NCI-H146 treated with DMSO at 0.1 percent for 48 hours (cell line): ENCODE measurements at regions not wholly inside any gene's neighbourhood (a gene's known extent, or its start where the extent isn't known, plus 50 kb on each side); places are given as distances from the start of the nearest gene placed in this dataset.
A peak's percentile ranks its signal among the peaks of the same experiment; 100 is the strongest.
"Not testable (repeated sequence)": the region's sequence is repeated elsewhere in the genome, so short reads cannot be mapped to it uniquely, and the experiment has no call there.

Source experiments
- DNase-seq: peaks from one replicate; lab custom pipeline; 2025; ENCODE audit not compliant: unreplicated experiment; lab: John Stamatoyannopoulos, UW

- no peak for DNase-seq
Observed at GRCh38 chr10:20658158-20658557, 239.0 kb downstream of the NEBL start.

- DNase-seq, result no peak
Observed at GRCh38 chr10:20656886-20657285, 240.2 kb downstream of the NEBL start.

- DNase-seq, result not testable (repeated sequence)
Observed at GRCh38 chr10:20652424-20652823, 244.7 kb downstream of the NEBL start.

GRCh38 chr10:20648263-20648874 is 248.7 kb downstream of the NEBL start:
- no peak for DNase-seq

- no peak for DNase-seq
Observed at GRCh38 chr10:20647756-20648155, 249.4 kb downstream of the NEBL start.

- no peak for DNase-seq
Observed at GRCh38 chr10:20644421-20644820, 252.7 kb downstream of the NEBL start.

GRCh38 chr10:20641605-20642004 is 255.5 kb downstream of the NEBL start:
- no peak for DNase-seq

GRCh38 chr10:20635570-20635969 is 261.5 kb downstream of the NEBL start:
- DNase-seq, result no peak

- DNase-seq, result no peak
Observed at GRCh38 chr10:20634839-20635238, 262.3 kb downstream of the NEBL start.

GRCh38 chr10:20633714-20634113 is 263.4 kb downstream of the NEBL start:
- no peak for DNase-seq

GRCh38 chr10:20632696-20633095 is 264.4 kb downstream of the NEBL start:
- DNase-seq, result no peak

- no peak for DNase-seq
Observed at GRCh38 chr10:20631229-20631628, 265.9 kb downstream of the NEBL start.

- DNase-seq, result no peak
Observed at GRCh38 chr10:20630092-20630643, 266.9 kb downstream of the NEBL start.

- no peak for DNase-seq
Observed at GRCh38 chr10:20627946-20628507, 269.1 kb downstream of the NEBL start.

- no peak for DNase-seq
Observed at GRCh38 chr10:20627087-20627486, 270.0 kb downstream of the NEBL start.

GRCh38 chr10:20625868-20626267 is 271.2 kb downstream of the NEBL start:
- DNase-seq, result no peak

GRCh38 chr10:20624642-20625041 is 272.5 kb downstream of the NEBL start:
- DNase-seq, result no peak

- no peak for DNase-seq
Observed at GRCh38 chr10:20623546-20623945, 273.6 kb downstream of the NEBL start.

GRCh38 chr10:20622531-20623211 is 274.4 kb downstream of the NEBL start:
- peak; percentile 91 for DNase-seq

GRCh38 chr10:20620981-20621380 is 276.1 kb downstream of the NEBL start:
- DNase-seq, result no peak

- DNase-seq, result no peak
Observed at GRCh38 chr10:20618011-20618547, 279.0 kb downstream of the NEBL start.
